ENCODE measurements at regions not wholly inside any gene's neighbourhood (a gene's known extent, or its start where the extent isn't known, plus 50 kb on each side); places are given as distances from the start of the nearest gene placed in this dataset.
A peak's percentile ranks its signal among the peaks of the same experiment; 100 is the strongest.

- no peak for DNase-seq (ENCODE audit: low spot score)
Observed at GRCh38 chr3:66128623-66129022, 89.9 kb upstream of the MAGI1 start.

GRCh38 chr3:66121318-66121717, 82.6 kb upstream of the MAGI1 start:
- peak; percentile 20 for DNase-seq (ENCODE audit: low spot score)

- peak; percentile 87 for DNase-seq (ENCODE audit: low spot score)
Observed at GRCh38 chr3:66115858-66116654, 77.3 kb upstream of the MAGI1 start.

GRCh38 chr3:66113542-66113941, 74.8 kb upstream of the MAGI1 start:
- DNase-seq (ENCODE audit: low spot score), result no peak

- DNase-seq (ENCODE audit: low spot score), result no peak
Observed at GRCh38 chr3:66110840-66111239, 72.1 kb upstream of the MAGI1 start.

GRCh38 chr3:66107855-66108254, 69.1 kb upstream of the MAGI1 start:
- DNase-seq (ENCODE audit: low spot score), result peak; percentile 28

- DNase-seq (ENCODE audit: low spot score), result no peak
Observed at GRCh38 chr3:66106788-66107187, 68.1 kb upstream of the MAGI1 start.

- DNase-seq (ENCODE audit: low spot score), result no peak
Observed at GRCh38 chr3:66104535-66104934, 65.8 kb upstream of the MAGI1 start.

- DNase-seq (ENCODE audit: low spot score), result no peak
Observed at GRCh38 chr3:66103729-66104128, 65.0 kb upstream of the MAGI1 start.

- no peak for DNase-seq (ENCODE audit: low spot score)
Observed at GRCh38 chr3:66101901-66102300, 63.2 kb upstream of the MAGI1 start.

GRCh38 chr3:66099541-66100065, 60.9 kb upstream of the MAGI1 start:
- no peak for DNase-seq (ENCODE audit: low spot score)

GRCh38 chr3:66098436-66098835, 59.7 kb upstream of the MAGI1 start:
- DNase-seq (ENCODE audit: low spot score), result peak; percentile 55

GRCh38 chr3:66097647-66098046, 58.9 kb upstream of the MAGI1 start:
- no peak for DNase-seq (ENCODE audit: low spot score)

- DNase-seq (ENCODE audit: low spot score), result no peak
Observed at GRCh38 chr3:66095295-66096001, 56.7 kb upstream of the MAGI1 start.

GRCh38 chr3:66093981-66094380, 55.3 kb upstream of the MAGI1 start:
- no peak for DNase-seq (ENCODE audit: low spot score)

GRCh38 chr3:66092175-66092995, 53.7 kb upstream of the MAGI1 start:
- no peak for DNase-seq (ENCODE audit: low spot score)
